H1 (cell line): ENCODE measurements at regions not wholly inside any gene's neighbourhood (a gene's known extent, or its start where the extent isn't known, plus 50 kb on each side); places are given as distances from the start of the nearest gene placed in this dataset.

Experiments used
- CTCF ChIP-seq, 3 experiments: IDR thresholded peaks; 1 replicate in 2 of 3; 2 replicates in 1 of 3; pipeline versions ENCODE4 v1.5.1 to v1.6.1; 2011; ENCODE audit warnings: low read length in 3 of 3, mild to moderate bottlenecking in 3 of 3, inconsistent platforms in 2 of 3, low read depth in 1 of 3, moderate library complexity in 1 of 3; ENCODE audit not compliant: insufficient read depth in 1 of 3; ENCODE audit errors: control extremely low read depth in 1 of 3
- GTF2F1 ChIP-seq: IDR thresholded peaks from 2 replicates; pipeline ENCODE4 v1.6.1; 2012; ENCODE audit warnings: low read depth, low read length, improper control_type of control experiment, borderline replicate concordance
- PHF8 ChIP-seq: fragments of 200-600 bp; sonication (generic); conservative IDR thresholded peaks from 2 replicates; pipeline ENCODE4 v1.7.1; 2012; ENCODE audit warnings: low read depth, mild to moderate bottlenecking, inconsistent platforms, low read length, moderate library complexity
- SIN3A ChIP-seq, 2 experiments: IDR thresholded peaks in 1 of 2; conservative IDR thresholded peaks in 1 of 2; 2 replicates each; pipeline ENCODE4 v1.6.1; 2011 to 2012; ENCODE audit warnings: low read length in 2 of 2, improper control_type of control experiment in 1 of 2, low read depth in 1 of 2, mild to moderate bottlenecking in 1 of 2
- SRF ChIP-seq: IDR thresholded peaks from 2 replicates; pipeline ENCODE4 v1.6.1; 2011; ENCODE audit warnings: mild to moderate bottlenecking, low read depth, low read length, moderate library complexity
- TAF7 ChIP-seq: optimal IDR thresholded peaks from 2 replicates; pipeline ENCODE3; 2011; ENCODE audit warnings: low read depth, mild to moderate bottlenecking, inconsistent platforms, low read length, moderate library complexity, borderline replicate concordance

- TF ChIP-seq CTCF (IDR thresholded peaks at IDR 0.05; ENCODE audit: control extremely low read depth in 1 of 3, insufficient read depth in 1 of 3, low read depth in 1 of 3, low read length in 3 of 3) (peak; percentile 5 to 55 (median 53)), GTF2F1 (no peak), PHF8 (no peak), SRF (no peak), SIN3A (conservative IDR thresholded peaks at IDR 0.05 in 1 of 2, IDR thresholded peaks at IDR 0.05 in 1 of 2; ENCODE audit: low read depth in 1 of 2, low read length in 2 of 2) (0 out of 4 replicates have a peak, but pooled peaks of 1 of the 2 experiments have one; percentile 26), TAF7 (no peak)
Observed at GRCh38 chrX:110853610-110854009, 58.0 kb upstream of the CHRDL1 start (continued).
